M059J (cell line): ENCODE measurements at regions not wholly inside any gene's neighbourhood (a gene's known extent, or its start where the extent isn't known, plus 50 kb on each side); places are given as distances from the start of the nearest gene placed in this dataset.
A peak's percentile ranks its signal among the peaks of the same experiment; 100 is the strongest.

Source experiments
- DNase-seq: peaks from one replicate; pipeline ENCODE4 v3.0.0-alpha.2; 2012; ENCODE audit warnings: low read depth

DNA sequence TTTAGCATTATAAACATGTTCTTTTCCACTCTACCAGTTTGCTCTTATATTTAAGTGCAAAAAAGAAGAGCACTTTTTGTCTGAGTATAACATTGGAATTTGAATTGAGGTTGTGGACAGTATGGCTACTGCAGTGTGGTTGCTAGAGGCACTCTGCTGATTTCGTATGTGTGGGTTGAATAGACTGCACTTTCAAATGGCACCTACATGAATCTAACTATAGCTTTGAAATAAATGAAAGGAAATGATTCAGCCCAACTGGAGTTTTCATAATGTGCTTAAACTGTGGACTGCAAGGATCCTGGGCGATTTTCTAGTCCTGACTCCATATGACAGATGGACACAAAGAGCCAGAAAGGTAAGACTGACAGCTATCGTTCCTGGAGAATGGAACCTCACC, 657.6 kb upstream of the RIOK2 start:
- peak; percentile 22 for DNase-seq

DNA sequence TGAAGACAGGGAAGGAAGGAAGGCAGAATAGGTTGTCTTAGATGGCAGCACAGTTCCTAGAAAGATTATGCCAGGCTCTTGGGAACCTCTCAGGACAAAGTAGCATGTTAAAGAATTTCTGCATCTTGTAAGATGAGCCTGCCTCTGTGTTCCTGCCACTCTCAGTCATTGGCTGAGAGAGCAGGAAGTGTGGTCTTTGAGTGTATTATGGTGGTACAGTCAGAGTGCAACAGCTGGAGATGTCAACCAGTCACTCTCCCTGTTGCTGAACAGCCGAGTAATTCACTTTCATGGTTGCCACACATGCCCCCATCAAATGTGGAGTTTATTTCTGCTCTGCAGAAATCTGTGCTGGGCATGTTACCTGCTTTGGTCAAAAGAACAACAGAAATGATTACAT, 659.6 kb upstream of the RIOK2 start:
- DNase-seq: no peak

DNA sequence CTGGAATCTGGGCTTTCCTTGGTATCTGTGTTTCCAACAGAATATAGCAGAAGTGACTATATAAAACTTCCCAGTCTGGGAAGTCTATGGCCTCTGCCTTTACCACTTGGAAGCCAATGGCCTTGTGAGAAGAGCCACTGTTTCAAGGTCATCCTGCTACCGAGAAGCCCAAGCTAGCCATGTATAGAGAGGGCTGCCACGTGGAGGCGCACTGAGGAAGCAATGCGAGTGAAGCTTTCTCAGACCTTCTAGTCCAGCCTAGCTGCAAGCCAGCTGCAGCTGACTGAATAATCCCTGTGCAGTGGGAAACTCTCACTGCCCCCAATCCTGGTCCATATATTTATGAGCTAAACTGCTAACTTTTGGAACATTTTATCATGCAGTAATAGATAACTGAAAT, 661.8 kb upstream of the RIOK2 start:
- DNase-seq: no peak

DNA sequence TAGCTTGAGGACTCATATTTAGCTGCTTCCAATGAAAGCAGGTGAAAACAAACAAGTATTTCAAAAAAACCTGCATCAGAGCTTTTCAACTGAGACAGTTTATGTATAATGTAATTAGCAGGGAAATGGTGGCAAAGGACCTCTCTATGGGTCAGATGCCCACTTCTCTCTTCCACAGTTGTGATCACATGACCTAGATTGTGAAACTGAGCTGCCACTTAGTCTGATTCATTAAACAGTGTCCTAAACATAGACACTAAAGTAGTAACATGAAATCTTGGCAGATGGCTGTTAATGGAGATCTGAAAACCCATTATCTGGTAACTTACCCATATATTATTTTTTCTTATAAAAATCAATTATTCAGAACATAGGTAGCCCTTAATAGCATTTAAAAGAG, 663.6 kb upstream of the RIOK2 start:
- peak; percentile 5 for DNase-seq

DNA sequence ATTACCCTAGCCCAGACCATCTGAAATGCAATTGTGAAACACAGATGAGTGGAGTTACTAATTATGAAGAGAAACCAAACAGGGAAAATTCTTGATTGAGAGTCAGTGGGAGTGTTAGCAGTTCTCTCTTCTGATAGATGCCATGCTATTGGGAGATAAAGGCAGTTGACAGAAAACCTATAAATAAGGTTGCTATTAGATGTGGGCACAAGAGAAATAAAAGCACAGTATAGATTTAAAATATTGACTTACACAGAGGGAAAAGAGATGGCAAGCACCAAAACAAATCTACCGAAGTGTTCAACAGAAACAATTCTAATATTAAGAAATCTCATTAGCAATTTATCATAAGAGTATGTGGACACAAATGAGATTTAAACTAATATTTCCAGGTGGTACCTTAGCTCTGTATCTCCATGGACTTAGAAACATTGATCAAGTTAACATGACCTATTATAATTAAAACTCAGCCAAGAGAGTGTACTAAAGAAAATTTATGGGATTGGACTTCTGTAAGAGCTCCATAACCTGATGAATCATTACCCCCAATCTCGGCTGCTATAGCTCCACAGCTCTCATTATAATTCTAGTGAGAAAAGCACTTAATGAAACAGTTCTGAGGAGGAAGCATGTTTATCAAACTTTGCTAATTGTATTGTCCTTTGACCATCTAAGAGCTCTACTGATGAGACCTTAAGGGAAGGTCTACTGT, 665.0 kb upstream of the RIOK2 start:
- DNase-seq: no peak

DNA sequence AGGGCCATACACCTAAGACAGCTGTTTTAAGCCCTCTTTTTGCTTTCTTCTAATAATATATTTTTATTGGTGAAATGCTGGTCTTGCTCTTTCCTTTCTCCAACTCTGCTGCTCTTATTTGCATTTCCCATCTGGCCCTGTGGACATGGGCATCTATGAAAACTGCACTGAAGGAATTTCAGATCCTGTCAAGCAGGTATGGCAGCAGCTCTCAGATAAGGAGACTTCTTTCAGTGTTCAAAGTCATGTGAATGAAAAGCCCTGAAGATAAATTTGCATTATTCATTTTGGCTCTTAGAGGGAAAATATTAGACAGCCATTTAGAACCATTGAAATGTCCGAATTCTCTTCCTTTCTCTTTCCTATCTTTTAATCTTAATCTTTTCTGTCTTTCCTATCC, 668.0 kb upstream of the RIOK2 start:
- no peak for DNase-seq

DNA sequence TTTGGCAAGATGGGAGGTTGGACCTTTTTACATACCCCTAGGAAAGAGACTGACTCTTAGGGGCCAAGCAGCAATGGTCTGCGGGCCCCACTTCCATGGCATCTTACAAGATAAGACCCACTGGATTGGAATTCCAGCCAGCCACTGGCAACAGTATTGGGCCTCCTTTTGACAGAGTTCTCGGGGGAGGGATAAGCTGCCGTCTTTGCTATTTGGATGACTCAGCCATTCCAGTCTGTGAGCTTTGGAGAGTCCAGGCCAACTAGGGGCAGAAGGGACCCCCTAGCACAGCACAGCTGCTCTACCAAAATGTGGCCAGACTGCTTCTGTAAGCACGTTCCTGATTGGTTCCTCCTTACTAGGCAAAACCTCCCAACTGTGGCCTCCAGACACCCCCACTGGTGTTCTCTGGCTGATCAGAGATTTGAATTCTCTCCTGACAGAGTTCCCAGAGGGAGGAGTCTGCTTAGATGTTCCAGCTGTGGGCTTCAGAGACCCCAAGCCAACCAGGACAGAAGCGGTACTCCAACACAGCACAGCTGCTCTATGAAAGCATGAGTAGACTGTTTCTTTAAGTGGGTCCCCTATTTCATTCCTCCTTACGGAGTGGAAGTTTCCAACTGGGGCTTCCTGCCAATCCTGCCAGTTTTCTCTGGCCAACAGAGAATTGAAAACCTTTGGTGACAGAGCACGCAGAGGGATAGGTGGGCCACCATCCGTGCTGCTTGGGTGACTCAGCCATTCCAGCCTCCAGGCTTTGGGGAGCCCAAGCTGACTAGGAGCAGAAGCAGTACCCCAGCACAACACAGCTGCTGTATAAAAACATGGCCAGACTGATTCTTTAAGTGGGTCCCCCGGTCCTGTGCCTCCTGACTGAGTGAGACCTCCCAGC, 672.1 kb upstream of the RIOK2 start:
- peak; percentile 66 for DNase-seq

DNA sequence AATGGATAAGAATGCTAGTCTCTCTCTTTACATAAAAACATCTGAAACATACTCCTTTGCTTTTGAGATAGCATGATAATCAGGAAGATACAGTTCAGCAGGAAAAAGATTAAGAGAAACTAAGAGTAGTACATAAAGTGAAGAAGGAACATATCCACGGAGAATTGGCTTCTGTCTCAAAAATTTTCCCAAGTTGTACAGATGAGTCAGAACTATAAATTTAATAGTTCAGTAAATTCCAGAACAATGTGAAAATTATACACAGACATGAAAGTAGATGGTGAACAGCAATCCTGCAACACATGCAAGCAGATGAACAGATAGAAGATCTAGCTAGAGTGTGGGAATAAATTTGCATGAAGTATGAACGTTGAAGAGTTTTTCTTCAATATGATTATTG, 691.4 kb upstream of the RIOK2 start:
- DNase-seq: peak; percentile 4

DNA sequence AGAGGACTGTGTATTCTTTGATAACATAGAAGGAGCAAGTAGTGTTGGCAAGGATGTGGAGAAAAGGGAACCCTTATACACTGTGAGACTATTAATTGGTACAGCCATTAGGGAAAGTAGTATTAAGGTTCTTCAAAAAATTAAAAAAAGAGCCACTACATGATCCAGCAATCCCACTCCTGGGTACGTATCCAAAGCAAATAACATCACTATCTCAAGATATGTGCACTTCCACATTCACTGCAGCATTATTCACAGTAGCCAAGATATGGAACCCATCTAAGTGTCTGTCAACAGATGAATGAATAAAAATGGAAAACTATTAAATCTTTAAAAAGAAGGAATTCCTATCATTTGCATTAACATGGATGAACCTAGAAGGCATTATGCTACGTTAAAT, 693.2 kb upstream of the RIOK2 start:
- DNase-seq: no peak

DNA sequence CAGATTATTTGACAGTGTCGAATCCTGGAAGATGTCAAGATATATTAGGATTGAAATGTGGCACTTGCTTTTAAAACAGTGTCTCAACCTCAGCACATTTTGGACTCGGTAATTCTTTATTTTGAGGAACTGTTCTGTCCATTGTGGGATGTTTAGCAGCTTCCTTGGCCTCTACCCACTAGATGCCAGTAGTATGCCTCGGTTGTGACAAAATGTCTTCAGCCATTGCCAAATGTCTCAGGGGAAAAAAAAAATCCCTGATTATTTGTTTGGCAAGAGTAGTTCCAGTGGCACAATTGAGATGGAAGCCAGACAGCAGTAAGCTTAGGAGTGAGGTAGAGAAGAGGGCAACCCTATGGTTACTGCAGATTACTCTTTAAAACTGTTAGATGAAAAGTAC, 694.5 kb upstream of the RIOK2 start:
- DNase-seq: no peak

DNA sequence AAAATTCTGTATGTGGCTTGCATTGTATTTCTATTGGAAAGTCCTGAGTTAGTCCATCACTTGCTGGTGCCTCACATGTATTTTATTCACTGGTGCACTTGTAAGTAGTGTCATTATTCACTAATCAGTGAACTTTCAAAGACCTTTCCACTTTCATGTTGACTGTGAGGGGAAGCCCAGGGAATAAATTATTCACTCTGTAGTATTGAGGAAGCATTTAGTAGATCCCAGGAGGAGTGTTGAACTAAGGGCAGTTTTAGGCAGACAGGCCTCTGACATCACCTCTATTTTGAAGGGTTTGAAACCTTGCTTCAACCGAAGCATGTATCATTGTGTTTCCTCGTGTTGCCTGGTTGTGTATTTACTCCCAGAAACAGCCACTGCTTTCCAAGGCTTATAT, 705.4 kb upstream of the RIOK2 start:
- no peak for DNase-seq

DNA sequence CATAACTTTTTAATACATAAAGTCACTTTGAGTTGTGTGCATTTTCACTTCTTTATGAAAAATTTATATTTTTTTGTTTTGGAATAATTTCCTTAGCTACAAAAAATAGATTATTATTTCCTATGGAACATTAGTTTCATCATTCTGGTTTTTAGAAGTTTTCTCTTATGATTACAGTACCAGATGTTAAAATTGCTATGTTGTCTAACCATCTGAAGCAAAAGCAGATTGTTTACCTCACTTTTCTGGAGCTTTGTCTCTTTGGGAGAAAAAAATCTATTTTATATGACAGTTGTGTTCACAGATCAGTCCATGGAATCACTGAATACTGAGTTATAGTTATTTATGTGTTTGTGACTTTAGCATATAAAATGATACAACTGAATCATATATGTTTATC, 708.9 kb upstream of the RIOK2 start:
- DNase-seq: no peak

DNA sequence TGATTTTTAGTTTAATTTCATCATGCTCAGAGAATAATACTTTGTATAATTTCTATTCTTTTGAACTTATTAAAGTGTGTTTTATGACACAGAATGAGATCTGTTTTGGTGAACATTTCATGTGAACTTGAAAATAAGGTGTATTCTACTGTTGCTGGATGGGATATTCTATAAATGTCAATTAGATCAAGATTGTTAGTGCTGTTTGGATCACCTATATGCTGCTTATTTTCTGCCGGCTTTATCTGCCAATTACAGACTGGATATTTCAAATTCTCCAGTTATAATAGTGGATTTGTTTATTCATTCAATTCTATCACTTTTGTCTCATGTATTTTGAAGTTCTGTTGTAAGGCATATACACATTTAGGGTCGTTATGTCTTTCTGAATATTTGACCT, 720.7 kb upstream of the RIOK2 start:
- DNase-seq: no peak

DNA sequence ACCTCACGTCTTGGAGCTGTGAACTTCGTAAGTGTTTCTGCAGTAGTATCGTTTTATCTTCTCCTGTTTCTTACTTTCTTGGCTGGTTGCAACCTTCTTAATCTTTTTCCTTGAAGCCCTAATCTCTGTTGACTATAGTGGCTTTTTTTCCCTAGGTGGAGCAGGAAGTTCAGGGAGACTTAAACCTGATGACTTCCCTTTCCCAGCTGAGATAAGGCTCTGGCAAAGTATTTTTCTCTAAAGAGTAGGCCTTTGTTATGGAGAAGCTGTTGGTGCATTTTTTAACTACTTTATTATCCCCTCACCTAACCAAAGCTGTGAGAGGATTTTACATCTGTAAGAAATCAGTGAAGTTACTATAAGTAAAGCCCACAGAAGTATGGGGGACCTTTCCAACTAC, 723.1 kb upstream of the RIOK2 start:
- DNase-seq: no peak

DNA sequence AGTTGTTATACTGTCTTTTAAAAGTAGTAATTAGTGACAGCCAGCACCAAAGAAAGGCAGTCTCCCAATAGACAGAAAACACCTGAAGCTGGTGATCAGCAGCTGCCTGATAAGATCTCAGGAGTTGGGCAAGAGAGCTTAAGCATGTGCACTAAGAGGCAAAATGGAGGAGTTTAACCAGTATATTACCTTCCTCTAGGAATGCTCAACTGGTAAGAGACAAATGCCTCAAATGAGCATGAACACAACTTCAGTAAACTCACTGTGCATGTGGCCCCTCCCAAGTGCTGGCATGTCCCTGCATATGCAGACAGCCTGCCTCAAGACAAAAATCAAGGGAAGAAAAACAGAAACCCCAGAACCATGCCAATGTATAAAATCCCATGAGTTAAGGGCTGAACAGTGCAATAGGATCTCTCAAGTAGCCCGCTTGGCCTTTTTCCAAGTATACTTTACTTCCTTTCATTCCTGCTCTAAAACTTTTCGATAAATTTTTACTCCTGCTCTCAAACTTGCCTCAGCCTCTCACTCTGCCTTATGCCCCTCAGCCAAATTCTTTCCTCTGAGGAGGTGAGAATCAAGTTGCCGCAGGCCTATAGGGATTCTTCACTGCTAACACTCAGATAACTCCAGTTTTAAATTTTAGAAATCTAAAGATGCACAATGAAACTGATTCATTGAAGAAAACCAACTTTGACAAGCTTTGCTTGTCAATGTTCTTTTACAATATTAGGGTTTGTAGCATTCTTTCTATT, 724.8 kb upstream of the RIOK2 start:
- DNase-seq: no peak

DNA sequence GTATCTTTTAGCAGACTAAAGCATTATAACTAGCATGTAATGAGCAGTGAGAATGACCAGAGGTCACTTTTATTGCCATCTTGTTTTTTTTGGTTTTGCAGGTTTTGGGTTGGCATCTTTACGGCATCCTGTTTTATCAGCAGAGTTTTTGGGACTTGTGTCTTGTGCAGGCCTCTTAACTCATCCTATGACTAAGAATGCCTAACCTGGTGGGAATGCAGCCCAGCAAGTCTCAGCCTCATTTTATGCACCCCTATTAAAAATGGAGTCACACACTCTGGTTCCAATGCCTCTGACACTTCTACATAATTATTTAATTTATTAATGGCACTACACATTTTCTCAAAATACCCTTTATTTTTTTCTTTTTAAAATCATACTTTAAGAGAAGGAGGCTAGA, 726.5 kb upstream of the RIOK2 start:
- no peak for DNase-seq

DNA sequence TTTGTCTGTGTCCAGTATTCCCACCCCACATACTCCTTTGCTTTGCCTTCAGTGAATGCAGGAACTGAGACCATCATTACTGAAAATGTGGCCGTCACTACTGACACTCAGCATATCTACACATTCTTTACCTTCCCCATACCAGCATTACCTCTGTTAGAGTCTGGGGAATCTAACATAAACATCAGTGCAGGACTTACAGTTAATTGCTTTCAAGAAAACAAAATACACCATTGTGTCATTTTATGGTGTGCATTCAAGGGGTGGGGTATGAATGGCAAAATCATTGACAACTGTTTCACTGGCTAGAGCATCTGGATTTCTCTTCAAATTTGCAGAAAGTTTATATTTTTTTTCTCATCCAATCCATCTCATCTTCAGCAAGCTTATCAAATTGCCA, 731.4 kb upstream of the RIOK2 start:
- DNase-seq: no peak

DNA sequence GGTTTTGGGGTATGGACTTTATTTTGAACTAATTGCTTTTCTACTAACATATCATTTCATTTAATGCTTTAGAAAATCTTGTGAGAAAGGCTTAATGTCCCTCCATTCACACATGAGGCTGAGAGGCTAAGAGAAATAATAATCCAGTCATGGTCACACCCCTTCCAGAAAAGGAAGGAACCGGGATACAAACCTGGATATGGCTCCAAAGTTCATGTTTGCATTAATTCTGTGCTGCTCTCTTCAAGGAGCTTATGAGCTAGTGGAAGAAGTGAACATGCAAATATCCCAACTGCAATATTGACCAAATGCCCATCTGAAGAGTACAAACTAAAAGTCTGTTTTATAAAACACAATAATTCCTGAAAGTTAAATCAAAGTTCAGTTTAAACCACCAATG, 732.1 kb upstream of the RIOK2 start:
- no peak for DNase-seq

DNA sequence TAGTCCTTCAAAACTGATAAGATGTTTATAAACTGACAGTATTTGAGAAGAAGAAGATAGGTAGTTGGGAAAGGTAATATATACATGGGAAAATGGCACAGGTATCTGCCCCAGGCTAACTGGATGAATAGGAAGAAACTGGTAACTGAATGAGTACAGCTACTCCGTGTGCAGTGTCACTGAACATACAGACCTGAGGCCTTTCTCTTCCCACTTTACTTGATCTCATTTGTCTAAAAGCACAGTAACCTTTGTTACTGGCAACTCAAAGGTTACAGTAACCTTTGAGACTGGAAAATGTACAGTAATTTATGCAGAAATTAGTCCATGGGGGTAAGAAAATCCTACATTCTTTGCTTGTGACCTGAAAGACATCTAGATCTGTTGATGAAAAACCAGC, 735.0 kb upstream of the RIOK2 start:
- no peak for DNase-seq

DNA sequence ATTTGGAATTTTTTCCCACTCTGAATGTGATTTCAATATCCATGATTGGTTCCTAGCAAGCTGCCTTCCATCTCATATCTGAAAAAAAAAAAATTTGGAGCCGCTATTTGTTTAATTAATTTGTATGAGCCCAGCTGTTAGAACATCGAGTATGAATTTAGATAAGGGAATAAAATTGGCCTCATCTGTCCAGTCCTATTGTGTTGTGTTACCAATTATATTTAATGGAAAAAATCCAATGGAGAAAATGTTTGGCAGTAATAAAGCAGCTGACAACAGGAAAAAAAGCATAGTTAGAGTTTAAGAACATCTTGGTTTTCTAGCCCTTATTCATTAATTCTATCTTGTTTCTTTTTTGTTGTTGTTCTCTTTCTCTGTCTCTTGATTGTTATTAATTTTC, 735.6 kb upstream of the RIOK2 start:
- DNase-seq: no peak

DNA sequence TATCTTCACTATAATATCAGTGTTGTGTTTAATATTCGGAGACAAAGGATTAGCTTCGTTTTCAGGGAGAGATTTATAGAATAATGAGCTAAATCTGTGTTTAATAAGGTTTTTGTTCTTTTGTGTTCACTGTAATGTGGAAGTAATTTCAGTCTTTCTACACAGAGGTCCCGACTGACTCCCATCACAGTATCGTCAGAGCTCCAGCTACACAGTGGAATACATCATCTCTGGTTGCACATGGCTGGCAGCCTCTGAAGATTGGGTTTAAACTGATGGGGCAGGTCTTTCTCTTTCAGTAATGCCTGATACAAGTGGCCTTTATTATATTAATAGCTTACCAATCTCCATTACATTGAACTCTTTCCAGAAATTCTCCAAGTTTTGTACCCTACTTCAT, 736.7 kb upstream of the RIOK2 start:
- DNase-seq: no peak

DNA sequence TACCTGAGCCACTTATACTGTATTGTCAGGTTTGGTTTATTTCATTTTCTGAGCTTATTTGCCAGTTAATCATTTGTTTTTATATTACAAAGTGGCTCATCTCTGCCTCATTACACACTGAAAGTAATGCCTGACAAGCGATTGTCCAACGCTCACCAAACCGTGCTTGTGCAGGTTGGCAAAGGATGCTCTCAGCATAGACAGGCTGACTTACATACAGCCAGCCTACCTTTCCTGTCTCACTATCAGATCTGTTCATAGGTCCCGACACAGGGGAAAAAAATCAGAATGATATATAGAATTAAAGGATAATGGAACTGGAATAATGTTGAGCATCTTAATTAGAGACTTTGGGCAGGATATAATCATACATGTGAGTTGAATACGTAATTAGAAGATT, 739.7 kb upstream of the RIOK2 start:
- no peak for DNase-seq

DNA sequence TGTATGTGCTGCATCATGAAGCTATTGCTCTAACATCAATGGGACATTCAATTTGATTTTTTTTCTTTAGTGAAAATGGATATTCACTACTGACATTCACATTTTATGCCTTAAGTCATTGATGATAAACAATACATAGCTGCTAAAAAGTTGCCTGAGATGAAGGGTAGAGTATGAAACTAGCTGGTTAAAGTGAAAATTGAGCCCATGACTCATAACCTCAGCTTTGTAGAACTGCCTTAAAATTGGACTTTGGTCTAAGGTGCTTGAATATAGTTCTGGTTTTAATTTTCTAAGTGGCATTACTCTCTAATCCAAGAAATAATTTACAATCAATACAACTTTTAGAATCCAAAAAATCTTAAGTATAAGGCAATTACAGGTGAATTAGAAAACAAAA, 740.4 kb upstream of the RIOK2 start:
- DNase-seq: no peak
